HG02610 (cell line): ENCODE measurements at regions not wholly inside any gene's neighbourhood (a gene's known extent, or its start where the extent isn't known, plus 50 kb on each side); places are given as distances from the start of the nearest gene placed in this dataset.

Experiments
- ATAC-seq: cut with Tn5 transposase; IDR thresholded peaks from one replicate; pipeline ENCODE4 v1.9.1; 2021; ENCODE audit warnings: mild to moderate bottlenecking, moderate library complexity; ENCODE audit not compliant: unreplicated experiment

- ATAC-seq: no peak
Measured at GRCh38 chr2:14684516-14684915, 52.0 kb downstream of the LRATD1 start.

- ATAC-seq: no peak
Measured at GRCh38 chr2:14690926-14691325, 58.4 kb downstream of the LRATD1 start.

DNA sequence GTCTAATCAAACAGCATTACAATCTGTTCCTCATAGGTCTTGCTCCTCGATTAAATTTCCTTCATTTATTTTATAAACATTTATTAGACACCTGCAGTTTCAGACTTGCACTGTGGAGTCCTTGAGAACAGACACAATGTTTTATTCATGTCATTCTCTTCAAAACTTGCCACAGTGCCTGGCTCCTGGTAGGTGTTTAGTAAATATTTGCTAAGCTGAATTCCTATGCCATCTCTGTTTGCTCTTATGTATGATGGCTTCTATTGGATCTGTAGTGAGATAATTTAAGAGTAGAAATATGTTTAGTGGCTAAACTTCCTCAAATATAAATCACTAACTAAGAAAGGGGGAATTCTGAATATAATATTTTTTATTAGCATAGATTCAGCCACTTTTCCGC lies 61.4 kb downstream of the LRATD1 start:
- ATAC-seq: no peak

DNA sequence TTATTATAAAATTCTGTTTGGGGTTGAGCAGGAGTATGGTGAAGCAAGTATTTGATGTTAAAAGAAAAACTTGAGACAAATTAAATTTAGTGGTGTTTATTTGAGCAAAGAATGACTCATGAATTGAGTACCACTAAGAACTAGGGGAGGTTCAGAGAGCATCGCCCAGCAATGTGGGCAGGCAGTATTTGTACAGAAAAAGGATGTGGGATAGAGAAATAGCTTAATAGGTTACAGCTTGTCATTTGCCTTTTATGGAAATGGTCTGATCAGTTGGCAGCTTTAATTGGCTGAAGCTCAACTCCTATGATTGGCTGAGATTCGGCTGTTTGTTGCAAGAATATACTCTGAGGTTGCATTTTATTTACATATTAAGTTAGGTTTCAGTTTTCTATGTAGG lies 68.2 kb downstream of the LRATD1 start:
- ATAC-seq: no peak

GRCh38 chr2:14702258-14702657 lies 69.7 kb downstream of the LRATD1 start:
- no peak for ATAC-seq

GRCh38 chr2:14706201-14706600 lies 73.7 kb downstream of the LRATD1 start:
- no peak for ATAC-seq

GRCh38 chr2:14712111-14712510 lies 79.6 kb downstream of the LRATD1 start:
- ATAC-seq: no peak

GRCh38 chr2:14713248-14713647 lies 80.7 kb downstream of the LRATD1 start:
- ATAC-seq: no peak

GRCh38 chr2:14715600-14715999 lies 83.1 kb downstream of the LRATD1 start:
- no peak for ATAC-seq

DNA sequence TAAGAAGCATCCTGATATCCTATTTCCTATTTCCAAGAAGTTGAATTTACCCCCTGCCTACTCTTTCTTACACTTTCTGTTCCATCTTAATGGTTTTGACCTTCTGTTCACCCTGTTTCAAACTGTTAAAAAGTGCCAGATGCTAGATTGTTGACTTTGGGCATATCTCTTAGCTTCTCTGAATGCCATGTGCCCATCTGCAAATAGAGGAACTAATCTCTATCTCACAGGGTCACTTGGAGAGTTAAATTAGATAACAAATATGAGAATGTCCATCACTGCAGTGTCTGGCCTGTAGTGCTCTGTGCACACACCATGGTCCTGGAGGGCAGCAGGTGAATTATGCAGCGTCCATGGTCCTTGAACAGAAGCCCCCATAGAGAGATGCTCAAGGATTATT lies 83.8 kb downstream of the LRATD1 start:
- no peak for ATAC-seq

DNA sequence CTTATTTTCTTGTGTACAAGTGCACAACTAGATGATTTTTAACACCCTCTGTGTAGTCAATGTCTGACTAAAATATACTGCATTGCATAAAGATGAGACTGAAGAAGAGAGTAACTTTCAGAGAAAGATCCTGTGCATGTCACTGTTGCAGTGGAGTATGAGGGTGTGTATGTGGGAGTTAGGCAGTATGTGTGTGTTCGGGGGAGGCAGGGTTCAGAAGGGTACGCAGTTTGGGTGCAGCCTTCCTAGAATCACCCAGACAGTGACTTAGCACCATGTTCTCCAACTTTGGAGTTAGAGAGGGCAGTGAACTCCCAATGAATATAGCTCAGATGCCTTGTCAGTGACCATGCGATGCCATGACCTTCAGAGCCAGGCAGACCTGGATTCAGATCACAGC lies 84.6 kb downstream of the LRATD1 start:
- no peak for ATAC-seq

GRCh38 chr2:14720319-14720718 lies 87.8 kb downstream of the LRATD1 start:
- no peak for ATAC-seq

DNA sequence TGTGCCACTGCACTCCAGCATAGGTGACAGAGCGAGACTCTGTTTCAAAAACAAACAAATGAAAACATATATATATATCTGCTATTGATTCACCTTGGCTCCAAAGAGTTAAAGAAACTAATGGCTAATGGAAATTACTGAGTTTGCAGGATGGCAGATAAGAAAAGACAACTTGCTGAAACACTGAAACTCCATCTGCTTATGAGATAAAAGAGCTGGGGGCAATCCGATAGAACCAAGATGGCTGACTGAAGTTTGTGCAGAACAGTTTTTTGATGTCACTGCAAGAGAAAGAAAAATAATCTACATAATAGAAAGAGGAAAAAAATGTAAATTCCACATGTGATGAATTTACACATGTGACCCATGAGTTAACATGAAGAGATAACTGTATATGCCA lies 88.2 kb downstream of the LRATD1 start:
- no peak for ATAC-seq

DNA sequence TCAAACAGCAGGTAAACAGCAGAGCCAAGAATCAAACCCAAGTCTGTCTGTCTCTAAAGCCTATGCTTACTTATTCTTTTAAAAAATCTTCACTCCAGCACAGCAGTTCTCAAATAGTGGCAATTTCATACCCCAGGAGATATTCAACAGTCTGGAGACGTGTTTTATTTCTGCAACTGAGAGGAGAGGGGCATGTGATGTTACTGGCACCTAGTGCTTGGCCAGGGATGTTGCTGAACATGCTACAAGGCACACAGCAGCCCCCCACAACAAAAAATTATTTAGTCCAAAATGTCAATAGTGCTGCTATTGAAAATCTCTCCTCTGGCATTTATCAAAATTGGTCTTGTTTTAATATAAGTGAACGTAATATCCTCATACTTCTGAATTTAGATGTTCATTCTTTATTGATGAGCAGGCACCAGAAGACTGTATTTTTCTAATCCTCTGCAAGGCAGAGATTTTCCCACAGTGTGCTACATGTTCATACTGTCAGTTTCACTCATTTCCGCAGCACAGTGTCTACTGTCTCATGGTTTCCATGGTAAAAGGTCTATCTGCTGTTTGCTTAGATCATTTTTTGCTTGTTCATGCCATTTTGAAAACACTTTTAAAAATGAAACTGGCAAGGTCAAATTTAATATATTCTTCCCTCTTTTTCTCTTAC lies 90.5 kb downstream of the LRATD1 start:
- ATAC-seq: no peak

DNA sequence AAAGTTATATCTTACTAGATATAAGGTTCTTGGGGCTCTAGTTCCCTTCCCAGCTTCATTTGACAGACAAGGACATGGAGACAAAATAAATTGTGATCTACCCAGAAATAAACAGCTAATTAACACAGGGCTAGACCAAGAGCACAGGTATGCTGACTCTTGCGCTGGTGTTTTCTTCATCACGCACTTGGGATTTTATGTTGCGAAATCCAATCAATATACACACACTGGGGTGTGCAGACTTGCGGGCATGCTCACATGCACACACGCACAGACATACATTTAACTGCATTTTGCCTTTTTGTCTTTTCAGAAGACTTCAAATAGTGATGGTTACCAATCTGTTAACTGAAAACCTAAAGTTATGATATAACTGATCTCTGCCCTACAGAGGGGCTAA lies 91.2 kb downstream of the LRATD1 start:
- no peak for ATAC-seq

- ATAC-seq: no peak
Measured at GRCh38 chr2:14735696-14736095, 103.2 kb downstream of the LRATD1 start.

DNA sequence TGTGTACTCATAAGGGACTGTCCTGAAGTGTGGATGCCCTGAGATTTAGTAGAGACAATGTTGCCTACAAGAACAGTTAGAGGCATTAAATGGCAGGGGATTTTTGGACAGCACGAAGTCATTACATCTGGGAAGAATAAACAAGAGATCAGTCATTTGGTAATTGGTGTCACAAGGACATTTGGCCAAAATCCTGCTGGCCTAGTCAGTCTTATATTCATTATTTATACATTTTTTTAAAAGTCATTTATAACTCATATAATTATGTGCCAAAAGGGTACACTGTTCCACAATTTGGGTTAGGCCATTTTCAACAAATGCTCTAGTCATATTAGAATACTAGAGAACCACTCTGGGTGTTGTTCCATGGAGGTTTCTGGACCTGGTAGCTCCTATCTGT lies 104.7 kb downstream of the LRATD1 start:
- ATAC-seq: no peak

- no peak for ATAC-seq
Measured at GRCh38 chr2:14743861-14744260, 111.3 kb downstream of the LRATD1 start.

DNA sequence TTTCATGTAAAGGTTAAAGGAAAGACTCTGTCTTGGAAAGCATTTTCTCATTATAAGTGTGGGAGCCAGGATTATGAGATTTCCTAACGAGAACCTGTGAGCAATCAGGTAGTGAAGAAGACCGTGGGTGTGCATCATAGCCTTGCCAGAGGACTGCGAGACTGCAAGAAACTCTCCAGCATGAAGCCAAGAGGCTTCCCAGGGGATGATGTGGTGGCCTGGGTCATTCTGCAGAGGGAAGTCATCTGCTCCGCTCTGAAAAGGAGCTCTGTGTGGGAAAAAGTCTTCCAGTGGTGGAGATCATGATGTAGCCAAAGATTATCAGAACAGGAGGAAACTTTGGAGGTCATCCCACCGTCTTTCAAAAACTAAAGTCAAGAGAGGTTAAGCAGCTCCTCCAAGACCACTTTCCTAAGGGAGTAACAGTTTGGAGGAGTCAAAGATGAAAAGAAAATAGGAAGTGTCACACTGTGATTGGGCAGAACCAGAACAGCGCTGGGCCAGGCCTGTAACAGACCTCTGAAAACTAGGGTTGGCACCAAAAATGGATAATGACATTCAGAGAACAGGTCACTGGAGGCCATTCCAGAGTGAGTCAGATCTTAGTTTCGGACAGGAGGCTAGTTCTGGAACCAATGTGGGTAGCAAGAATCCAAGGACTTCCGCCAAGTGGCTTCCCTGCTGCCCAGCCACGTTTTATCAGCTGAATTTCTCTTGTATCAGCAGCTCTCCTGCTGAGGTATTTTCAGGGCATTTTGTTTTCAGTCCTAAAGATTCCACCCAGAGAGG lies 113.0 kb downstream of the LRATD1 start:
- ATAC-seq: no peak

- ATAC-seq: no peak
Measured at GRCh38 chr2:14746133-14746532, 113.6 kb downstream of the LRATD1 start.

GRCh38 chr2:14747447-14747846 lies 114.9 kb downstream of the LRATD1 start:
- ATAC-seq: no peak

- no peak for ATAC-seq
Measured at GRCh38 chr2:14749884-14750283, 117.4 kb downstream of the LRATD1 start.

DNA sequence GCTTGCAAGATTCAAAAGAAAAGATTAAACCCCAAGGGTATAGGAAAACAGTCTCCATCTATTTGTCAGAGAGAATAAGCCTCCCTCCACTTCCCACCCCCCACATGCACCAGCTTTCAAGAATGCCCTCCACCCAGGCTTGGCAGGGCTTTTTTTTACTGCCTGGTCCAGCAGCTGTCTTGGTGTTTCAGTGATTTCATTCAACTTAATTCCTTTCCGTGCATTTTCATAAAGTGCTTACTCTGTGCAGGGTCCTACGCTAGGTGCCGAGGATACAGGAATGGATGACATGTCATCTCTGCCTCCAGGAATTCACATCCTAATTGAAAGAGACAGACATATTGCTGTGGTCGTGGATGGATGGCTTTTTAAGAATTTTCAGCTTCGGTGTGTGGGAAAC lies 117.9 kb downstream of the LRATD1 start:
- no peak for ATAC-seq
